ENCODE measurements at regions not wholly inside any gene's neighbourhood (a gene's known extent, or its start where the extent isn't known, plus 50 kb on each side); places are given as distances from the start of the nearest gene placed in this dataset.

DNA sequence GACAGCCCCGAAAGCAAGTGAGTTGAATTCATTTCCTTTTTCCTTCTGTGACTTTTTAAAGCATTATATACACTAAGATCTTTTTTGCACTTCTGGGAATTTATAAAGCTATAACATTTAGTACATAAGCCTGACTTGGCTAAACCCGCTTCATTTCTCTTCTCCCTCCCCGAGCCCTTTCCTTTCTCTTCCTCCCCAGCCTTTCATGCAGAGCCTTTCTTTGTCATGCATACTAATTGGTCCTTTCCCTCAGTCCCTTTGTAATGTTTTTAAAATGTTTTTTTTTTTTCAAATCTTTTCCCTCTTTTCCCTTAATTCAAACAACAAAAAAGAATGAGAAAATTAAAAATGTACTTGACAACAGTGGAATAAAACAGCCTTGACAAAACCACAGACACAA is 246.4 kb downstream of the PSAT1 start:
- TF ChIP-seq CTCF (conservative IDR thresholded peaks at IDR 0.05): no peak
- no peak for TF ChIP-seq ZFX (IDR thresholded peaks at IDR 0.05)
- no peak overlapping the region for H3K27ac ChIP-seq

DNA sequence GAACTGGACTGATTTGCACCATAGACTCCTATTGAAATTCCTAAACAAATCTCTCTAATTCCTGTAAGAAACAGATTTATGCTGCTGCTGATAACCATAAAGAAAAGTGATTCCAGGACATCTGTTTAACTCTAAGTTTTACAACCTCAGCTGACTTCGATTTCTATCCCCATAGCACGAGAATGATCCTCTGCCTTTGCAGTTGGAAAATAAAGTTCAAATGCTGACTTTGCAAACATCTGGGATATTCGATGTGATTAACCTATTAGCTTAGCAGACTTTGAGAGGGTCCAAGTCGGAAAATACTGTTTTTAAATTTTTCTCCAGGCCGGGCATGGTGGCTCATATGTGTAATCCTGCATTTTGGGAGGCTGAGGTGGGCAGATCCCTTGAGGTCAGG is 247.3 kb downstream of the PSAT1 start:
- TF ChIP-seq ZFX (IDR thresholded peaks at IDR 0.05) (no peak), CTCF (conservative IDR thresholded peaks at IDR 0.05) (no peak)
- H3K27ac ChIP-seq: no peak overlapping the region

DNA sequence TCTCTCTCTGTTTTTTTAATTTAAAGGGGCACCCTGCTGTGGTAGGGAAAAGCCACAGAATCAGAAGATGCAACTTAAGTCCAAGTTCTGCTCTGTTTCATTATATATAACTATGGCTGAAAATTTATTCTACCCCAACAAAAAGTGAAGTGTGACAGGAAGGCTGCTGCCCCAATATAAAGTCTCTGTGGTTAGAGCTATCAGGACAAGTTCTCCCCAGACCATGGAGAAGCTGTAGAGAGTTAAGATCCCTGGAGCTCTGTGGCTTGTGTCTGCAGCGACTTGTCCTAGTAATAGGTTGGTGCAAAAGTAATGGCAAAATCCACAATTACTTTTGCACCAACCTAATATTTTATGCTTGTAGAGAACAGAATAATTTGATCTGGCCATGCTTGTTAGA is 250.9 kb downstream of the PSAT1 start:
- H3K27ac ChIP-seq: no peak overlapping the region
- TF ChIP-seq CTCF (conservative IDR thresholded peaks at IDR 0.05): no peak
- TF ChIP-seq ZFX (IDR thresholded peaks at IDR 0.05): no peak

DNA sequence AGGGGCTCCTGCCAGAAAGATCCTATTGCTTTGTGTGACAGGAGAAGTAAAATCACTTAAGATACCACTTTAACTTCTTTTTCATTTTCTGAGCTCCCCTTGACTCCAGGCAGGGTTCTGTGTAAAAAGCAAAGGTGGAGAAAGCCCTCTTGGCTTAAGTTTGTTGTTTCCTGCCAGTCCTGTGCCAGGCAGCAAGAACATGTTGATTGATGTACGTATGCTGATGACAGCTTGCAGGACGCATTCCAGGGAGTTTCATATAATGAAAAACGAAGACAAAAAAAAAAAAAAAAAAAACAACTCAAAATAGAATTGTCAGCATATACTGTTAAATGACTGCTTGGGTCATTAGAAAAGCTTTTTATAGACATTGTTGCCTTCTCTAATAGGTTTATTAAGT is 251.7 kb downstream of the PSAT1 start:
- TF ChIP-seq CTCF (conservative IDR thresholded peaks at IDR 0.05) (no peak), ZFX (IDR thresholded peaks at IDR 0.05) (no peak)
- no peak overlapping the region for H3K27ac ChIP-seq

- no peak overlapping the region for H3K27ac ChIP-seq
- TF ChIP-seq ZFX (IDR thresholded peaks at IDR 0.05): no peak
- no peak for TF ChIP-seq CTCF (conservative IDR thresholded peaks at IDR 0.05)
Observed at GRCh38 chr9:78549711-78550110, 252.8 kb downstream of the PSAT1 start.

GRCh38 chr9:78552802-78553201 is 255.9 kb downstream of the PSAT1 start:
- H3K27ac ChIP-seq: no peak overlapping the region
- TF ChIP-seq CTCF (conservative IDR thresholded peaks at IDR 0.05) (no peak), ZFX (IDR thresholded peaks at IDR 0.05) (no peak)

GRCh38 chr9:78557540-78557939 is 260.6 kb downstream of the PSAT1 start:
- no peak overlapping the region for H3K27ac ChIP-seq
- no peak for TF ChIP-seq CTCF (conservative IDR thresholded peaks at IDR 0.05)
- TF ChIP-seq ZFX (IDR thresholded peaks at IDR 0.05): no peak
